ENCODE measurements at regions not wholly inside any gene's neighbourhood (a gene's known extent, or its start where the extent isn't known, plus 50 kb on each side); places are given as distances from the start of the nearest gene placed in this dataset.

DNA sequence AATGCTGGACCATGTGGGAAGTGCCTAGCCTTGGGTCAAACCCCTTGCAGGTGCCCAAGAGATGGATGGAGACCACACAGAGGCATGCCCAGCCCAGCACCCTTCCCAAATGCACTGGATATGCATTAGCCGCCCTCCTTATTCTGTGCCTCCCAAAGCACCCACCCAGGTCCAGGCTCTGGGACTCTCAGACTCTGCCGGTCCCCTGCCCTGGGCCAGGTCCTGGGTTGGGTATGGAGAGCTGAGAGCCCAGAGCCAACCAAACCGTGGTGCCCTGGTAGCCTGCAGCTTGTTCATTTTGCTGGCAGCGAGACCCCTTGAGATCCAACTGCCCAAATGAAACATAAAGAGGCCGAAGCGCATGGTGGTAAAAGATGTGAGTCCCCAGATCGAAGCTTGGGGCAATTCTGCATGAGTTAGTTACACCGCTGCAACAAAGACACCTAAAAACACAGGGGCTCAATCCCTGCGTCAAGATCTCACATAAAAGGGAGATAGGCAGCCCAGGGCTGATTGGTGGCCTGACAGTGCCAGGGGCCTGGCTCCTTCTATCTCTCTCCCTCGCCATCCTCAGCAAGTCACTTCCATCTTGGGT is 61.5 kb downstream of the MYEOV start:
- TF ChIP-seq CTCF (IDR thresholded peaks at IDR 0.05), result no peak
- no peak for TF ChIP-seq POLR2AphosphoS5 (IDR thresholded peaks at IDR 0.05)

Measured in esophagus muscularis mucosa (tissue), 3 donors.